ENCODE measurements at regions not wholly inside any gene's neighbourhood (a gene's known extent, or its start where the extent isn't known, plus 50 kb on each side); places are given as distances from the start of the nearest gene placed in this dataset.

DNA sequence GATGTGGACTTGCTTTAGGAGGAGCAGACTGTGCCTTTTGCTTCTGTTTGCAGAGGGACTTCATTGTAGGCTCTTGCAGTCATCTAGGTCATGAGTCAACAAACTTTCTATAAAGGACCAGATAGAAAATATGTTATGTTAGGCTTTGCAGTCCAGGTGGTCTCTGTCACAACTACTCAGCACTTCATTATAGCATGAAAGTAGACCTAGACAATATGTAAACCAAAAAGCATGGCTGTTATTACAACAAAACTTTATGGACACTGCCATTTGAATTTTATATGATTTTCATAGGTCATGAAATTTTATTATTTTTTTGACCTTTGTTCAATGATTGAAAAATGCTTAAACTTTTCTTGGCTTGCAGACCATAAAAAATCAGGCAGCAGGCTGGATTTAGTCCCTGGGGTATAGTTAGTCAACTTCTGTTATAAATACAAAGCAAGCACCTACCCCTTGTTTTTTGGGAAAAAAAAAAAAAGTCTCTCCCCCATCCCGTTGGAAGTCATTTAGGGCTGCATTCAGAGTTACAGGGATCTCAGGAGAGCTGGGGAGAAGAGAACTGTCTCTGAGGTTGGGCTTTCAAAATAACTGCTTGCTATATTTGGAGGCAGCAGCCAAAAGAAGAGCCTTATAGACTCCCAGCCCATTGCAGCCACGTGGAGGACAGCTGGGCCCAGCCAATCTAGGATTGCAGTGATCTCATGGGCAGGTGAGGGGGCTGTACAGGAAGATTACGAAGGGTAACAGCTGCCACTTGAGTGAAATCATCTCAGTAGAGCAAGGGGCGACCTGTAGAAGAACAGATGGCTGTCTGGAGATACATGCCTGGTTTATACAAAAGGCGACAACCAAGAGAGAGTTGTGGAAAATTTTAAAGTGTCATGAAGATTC lies 136.6 kb upstream of the TNC start:
- DNase-seq (ENCODE audit: low read depth) = no peak

DNA sequence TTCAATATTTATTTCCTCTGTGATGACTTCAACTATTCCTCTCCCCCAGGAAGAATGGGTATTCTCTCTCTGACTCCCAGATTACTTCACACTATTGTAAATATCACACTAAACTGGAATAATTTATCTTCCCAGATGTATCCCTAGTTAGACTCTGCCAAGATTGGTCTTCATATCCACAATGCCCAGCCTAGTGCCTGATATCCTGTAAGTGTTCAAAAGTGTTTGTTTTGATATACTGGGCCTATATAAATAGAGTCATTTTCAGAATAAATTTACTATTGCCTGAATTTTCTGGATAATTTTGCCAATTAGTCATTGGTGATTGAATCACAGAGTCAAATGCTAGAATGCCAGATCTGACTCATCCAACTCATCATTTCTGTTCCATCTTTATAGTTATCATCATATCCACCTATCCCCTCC lies 143.7 kb upstream of the TNC start:
- DNase-seq (ENCODE audit: low read depth) = peak; percentile 67

DNA sequence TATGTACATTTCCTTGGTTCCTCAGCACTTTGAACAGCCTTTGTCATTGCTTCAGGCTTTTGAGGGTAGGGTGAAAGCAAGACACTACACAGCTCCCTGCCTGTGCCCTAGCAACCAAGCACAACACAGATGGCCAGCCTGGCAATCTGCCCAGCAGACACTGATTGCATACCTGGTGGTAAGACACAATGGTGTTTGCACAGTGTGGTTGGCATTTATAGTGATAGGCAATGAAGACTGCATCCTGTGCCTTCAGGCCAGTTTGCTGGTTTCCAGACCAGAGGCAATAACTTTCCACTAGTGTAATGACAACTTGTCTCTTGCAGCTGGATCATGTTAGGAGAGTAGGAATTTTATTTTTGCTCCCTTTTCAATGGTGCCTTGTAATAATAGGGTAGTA lies 144.5 kb upstream of the TNC start:
- DNase-seq (ENCODE audit: low read depth) = peak; percentile 100

DNA sequence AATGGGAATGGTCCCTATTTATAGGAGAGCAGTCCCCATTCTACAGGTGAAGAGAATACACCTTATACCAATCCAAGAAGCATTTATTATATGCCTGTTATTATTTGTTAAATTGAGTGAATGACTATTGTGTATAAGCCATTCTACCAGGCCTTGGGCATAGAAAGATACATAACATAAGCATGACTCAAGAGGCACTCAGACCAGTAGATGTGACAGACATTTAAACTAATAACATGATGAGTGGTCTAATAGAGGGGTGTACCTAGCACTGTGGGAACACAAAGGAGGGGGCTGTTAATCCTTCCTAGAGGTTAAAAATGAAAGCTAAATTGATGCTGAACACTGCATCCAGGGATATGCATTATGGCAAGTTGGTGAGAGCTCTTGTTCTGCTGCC lies 145.0 kb upstream of the TNC start:
- DNase-seq (ENCODE audit: low read depth) = peak; percentile 81

DNA sequence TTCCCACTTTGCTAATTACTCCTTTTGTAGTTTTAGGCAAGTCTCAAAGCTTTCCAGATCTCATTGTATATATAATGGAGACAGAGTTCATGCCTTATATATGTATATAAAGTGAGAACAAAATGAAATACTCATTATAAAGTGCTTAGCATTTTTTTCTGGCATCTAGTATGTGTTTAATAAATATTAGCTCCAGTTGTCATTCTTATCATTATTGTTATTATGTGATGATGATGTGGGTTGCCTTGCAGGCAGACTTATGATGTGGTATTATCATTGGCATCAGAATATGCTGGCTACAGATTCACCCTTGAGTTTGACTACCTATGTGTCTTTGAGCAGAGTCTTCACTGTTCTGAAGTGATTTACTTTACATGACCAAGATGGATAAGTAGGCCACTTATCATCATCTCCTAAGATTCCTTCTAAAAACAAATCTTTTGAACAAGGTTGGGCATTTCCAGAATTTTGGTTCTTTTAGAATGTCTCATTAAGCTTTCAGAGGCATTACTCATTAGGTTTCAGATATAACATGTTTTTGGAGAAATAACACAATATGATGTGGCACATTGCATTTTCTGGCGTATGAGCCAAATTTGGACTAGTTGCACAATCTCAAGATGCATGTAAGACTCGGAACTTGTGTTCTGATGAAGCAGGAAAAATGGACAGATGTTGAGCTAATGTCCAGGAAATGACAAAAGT lies 145.6 kb upstream of the TNC start:
- DNase-seq (ENCODE audit: low read depth) = peak; percentile 26

DNA sequence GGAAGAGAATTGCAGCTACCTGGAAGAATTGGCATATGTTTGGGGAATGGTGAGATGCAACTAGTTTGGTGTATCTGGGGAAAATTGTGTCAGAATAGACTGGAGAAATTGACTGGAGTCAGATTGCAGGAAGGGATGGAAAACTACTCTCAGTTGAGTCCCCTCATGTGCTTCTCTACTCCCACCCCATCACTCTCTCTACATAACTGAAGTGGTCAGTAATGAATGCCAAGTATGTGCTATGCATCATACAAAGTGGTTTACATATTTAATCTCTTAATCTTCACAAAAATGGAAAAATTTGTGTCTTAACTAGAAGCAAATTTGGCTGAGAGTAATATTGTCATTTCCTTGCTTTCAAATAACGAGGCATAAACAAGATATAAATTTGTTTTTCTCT lies 146.4 kb upstream of the TNC start:
- DNase-seq (ENCODE audit: low read depth) = peak; percentile 50

DNA sequence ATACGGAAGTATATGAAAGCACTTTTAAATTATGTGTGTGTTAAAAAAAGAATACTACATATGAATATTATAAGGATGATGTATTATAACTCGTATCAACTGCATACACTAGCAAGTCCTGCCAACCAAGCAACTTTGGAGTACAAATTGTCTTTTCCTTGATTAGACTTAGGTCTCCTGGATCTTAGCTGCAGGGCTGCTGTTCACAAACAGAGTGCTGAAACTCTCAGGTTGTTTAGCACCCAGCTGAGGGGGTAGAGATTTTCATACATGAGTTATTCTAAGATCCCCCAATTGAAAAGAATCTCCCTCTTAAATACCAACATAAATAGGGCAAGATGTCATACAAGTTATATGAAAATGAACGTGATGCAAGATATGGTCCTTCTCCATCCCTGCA lies 149.8 kb upstream of the TNC start:
- peak; percentile 46 for DNase-seq (ENCODE audit: low read depth)

DNA sequence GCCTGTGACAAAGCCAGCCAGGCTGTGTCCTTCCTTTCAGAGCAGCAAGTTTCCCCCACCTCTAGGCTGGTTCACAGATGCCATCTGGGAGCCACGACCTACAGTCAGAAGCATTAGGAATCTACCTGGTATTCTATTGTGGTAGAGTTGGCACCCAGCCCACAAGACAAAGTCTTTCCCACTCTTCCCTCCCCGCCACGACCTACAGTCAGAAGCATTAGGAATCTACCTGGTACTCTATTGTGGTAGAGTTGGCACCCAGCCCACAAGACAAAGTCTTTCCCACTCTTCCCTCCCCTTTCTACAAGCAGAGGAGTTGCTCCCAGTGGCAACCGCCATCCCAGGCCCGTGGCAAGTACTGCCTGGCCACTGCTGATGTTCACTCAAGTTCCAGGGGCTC lies 157.8 kb upstream of the TNC start:
- peak; percentile 79 for DNase-seq (ENCODE audit: low read depth)

DNA sequence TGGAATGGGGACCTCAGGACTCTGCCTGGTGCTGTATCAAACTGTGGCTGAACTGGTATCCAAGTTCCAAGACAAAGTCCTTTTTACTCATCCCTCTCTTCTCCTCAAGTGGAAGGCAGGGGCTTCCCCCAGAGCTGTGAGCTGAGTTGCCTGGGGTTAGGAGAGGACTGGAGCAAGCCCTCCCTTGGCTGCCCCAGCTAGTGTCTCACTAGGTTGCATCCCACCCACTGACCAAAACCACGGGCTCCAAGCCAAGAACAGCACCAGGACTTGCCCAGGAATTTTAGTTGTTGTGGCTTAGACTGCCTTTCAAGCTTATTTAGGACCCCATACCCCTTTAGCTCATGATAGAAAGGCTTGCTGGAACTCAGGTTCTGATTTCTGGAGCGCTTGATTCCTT lies 158.7 kb upstream of the TNC start:
- peak; percentile 67 for DNase-seq (ENCODE audit: low read depth)

DNA sequence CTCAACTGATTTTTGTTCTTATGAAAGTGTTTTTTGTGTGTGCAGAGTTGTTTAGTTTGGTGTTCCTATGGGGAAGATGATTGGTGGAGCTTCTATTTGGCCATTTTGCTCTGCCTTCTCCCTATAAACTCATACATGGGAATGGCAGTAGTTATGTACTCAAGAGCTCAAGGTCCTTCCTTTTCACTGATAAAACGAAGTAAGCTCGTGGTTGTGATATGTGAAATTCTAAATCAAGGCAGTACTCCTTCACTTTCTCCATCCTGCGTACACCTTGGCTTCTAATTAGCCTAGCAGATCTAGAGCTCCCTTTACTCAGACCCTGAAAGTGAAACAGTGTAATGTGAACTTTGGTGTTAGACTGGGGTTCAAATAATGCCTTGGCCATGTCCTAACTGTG lies 159.3 kb upstream of the TNC start:
- no peak for DNase-seq (ENCODE audit: low read depth)

DNA sequence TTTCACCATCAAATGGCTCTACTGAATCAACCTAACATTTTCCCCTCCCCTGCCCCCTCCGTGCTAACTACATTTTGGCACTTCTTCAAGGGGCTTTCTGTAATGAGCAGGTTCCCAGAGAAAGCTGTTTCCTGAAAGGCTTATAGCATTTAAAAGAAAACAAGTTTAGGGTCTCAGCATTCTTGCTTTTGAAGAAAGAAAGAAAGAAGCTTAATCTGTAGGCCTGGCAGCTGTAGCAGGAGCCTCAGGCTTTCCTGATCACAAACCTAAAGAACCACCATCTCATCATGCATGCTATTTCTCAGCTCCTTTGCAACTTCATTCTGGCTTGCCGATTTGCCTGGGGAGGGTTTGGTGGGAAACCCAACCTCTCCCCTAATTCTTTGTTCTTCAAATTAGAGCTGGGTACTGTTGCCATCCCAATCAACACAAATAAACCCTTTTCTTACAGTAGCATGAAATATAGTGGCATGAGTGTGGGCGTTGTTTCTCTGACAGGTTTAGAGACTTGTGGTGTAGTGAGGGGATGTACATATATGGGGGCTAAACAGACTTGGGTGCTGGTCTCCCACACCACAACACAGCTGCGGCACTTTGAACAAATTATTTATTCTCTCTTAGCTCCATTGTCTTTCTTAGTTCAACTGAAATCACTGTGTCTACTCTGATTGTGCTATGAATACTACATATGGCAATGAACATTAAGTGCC lies 160.5 kb upstream of the TNC start:
- no peak for DNase-seq (ENCODE audit: low read depth)

DNA sequence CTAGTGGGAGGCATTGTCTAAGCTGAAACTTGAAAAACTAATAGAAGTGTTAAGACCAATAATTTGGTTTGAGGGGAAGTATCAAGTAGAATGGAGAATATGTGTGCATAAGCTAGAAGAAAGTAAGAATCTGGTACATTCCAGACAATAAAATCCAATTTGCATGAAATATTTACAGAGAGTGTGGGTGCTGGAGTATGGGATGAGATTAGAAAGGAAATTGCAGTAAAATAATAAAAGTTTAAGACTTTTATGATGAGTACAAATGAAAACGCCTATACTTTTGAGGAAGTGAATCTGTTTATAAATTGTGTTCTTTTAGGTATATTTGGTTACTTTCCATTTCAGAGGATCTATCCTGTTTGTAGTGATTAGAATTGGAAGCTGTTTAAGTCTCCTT lies 165.4 kb upstream of the TNC start:
- no peak for DNase-seq (ENCODE audit: low read depth)

DNA sequence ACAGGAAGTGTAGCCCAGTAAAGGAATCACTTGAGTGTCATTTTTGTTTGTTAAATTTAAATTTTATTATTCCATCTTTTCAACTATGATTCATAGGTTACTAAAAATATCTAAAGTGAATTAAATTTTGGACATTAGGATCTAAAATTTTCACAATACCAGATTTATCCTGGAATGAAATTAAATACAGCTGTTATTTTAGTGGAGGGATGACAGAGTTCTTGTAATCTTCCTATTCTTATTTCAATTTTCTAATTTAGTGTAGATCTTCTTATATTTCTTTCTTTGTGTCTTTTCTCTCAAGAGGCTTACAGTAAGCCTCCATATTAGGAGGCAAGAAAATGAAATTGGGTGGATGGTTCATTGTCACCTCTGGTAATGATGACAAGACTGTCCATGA lies 167.9 kb upstream of the TNC start:
- DNase-seq (ENCODE audit: low read depth) = no peak

DNA sequence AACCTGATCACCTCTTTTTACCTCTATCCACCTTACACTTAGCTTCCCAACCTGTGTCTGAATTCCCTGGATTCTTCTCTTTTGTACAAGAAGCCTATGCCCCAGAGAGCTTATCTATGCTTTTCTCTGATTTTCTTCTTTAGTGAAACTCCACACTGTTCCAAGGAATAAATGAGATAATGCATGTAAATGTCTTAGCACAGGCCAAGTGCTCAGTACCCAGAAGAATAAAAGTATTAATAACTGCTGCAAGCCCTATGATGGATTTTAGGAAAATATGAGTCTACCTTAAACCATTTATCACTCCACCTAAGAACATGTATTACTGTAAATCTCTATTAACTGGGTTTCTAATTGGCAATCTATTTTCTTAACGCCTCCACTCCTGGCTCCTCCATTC lies 168.5 kb upstream of the TNC start:
- no peak for DNase-seq (ENCODE audit: low read depth)

DNA sequence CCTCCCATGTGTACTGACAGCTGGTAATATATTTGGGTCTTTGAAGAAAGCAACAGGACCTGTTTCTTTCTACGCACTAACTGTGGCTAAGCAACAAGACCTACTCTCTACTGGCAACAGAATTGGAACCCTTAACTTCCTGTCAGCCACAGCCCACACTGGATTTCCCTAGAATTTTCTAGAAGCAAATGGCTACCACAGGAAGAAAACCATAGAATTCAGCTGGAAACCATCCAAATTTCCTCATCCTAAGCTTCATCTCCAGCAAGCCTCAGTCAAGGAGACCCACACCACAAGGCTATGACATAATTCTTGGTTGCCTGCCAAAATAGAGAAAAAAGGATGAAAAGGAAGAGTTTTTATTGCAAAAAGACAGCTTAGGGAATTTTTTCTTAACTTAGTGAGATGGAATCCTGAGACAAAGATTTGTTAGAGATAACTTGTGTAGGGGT lies 171.8 kb upstream of the TNC start:
- DNase-seq (ENCODE audit: low read depth) = peak; percentile 94

DNA sequence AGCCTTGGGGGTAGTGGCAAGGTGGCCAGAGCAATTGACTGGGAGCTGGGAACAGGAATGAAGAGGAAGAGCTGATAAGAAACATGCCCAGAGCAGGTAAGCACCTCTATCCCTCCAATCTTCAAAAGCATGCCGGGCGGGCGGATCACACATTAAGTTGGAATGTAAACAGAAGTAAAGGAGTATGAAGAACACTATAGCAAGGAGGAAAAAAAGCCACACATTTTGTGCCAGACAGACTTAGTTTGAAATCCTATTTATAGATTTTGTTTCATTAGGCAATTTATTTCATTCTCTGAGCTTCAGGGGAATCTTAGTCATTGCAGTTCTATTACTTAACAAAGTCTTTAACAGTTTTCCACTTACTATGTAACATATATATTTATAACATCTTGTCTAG lies 173.9 kb upstream of the TNC start:
- peak; percentile 69 for DNase-seq (ENCODE audit: low read depth)

DNA sequence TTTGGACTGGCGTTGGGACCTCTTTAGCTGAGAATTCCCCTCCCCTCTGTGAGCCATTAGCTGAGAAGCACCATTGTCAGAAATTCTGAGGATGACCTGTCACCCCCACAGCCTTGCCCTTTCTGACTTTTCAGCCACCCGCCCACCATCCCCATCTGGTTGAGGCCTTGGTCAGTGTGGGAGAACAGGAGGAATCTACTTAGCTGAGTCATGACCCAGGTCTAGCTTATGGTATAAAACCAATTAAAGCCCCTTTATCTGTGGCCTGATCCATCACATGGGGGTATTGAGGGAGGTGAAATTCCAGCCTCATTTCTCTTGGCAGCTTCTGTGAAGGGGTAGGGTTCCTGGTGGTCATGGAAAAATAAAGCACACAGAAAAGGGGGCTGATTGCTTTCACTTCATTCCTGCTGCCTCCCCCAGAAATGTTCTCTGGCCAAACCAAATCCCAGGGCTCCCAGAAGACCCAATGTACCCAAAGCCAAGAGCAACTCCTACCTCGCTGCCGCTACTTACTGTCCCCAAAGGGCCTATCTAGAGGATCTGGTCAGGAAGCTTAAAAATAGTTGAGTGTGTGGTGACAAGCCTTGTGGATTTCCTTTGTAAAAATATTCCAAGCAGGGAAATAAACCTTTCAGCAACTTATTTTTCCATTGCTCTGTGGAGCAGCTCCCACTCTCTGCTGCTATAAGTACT lies 174.8 kb upstream of the TNC start:
- peak; percentile 9 for DNase-seq (ENCODE audit: low read depth)

DNA sequence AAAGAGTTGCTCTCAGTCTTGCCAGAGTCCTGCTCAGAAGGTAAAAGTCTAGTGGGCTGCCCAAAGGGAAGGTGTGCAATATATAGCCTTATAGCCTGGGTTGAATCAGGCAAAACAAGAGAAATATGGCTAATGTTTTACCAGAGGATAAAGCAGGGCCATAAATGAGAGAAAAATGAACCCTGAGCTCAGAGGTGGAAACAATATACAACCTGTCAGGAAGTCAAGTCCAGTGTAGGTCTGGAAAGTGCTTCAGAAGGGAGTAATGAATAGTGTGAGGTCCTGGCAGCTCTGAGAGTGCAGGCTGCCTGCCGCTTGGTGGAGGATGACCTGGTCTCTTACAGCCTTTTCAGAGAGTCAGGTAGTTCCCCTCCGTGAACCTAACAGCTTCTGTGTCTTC lies 177.8 kb upstream of the TNC start:
- no peak for DNase-seq (ENCODE audit: low read depth)

DNA sequence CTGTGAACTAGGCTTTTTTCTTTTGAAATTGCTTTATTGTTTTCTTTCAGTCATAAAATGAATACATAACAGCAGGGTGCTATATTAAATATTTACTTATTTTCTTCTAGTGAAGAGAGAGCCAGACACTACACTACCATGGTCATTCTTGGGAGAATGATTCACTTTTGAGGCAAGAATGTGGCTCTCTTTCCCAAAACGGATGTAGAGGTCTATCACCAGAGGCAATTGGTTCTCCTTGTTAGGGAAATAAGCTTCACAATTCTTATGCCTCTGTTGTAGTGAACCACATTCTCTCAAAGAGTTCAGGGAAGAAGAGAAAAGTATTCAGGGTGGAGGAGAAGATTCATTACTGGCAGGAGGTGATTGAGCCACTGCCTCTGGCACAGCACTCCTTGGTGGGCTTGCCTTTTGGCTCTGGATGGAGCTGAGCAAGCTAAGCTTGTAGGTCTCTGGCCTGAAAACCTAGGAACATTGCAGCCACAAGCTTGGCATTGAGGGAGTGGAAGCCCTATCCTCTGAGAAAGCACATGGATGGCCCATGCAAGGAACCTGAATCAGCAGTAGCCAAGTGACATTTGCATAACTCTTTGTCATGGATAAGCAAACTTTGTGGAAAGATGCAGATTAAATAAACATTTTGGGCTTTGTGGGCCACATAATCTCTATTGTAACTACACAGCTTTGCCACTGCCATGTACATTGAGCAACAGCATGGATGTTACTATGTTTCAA lies 179.0 kb upstream of the TNC start:
- DNase-seq (ENCODE audit: low read depth) = peak; percentile 63

DNA sequence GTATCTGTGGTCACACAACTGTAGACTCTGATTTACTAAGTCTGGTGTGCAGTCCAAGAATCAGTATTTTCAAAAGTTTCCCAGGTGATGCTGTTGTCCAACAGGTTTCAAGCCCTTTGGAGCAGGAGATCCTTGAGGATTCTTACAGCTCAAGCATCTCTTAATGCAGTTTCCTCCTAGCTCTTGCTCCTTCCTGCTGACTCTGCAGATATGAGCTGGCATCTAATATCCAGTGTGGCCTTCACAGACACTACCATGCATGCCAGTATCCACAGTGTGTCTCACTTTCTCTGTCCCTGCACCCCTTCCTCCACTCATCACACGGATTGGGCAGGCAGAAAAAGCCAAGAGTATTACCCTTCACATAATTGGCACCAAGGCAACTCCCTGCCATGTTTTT lies 182.2 kb upstream of the TNC start:
- no peak for DNase-seq (ENCODE audit: low read depth)

DNA sequence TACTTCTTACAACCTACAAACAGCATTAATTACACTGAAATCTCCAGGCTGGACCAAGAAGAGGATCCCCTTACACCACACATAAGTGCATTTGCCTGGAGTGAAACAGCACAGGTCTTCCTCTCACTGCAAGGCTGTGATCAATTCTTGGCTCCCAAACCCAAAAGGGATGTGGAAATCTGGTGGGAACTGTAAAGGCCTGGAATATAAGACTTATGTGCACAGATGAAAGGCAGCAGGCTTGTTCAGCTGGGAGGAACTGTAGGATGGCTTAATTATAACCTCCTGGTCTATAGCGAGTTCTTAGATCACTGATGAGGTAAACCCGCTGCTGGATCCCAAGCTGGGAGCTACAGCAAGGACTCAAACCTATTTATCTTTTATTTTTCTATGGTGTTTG lies 182.9 kb upstream of the TNC start:
- DNase-seq (ENCODE audit: low read depth) = no peak
